Naive thymus-derived CD4-positive, alpha-beta T cell (primary cell): ENCODE measurements at regions not wholly inside any gene's neighbourhood (a gene's known extent, or its start where the extent isn't known, plus 50 kb on each side); places are given as distances from the start of the nearest gene placed in this dataset.

ENCODE experiments used
- ATAC-seq: fragments of 150-1000 bp; cut with Tn5 transposase; 2 replicates; pipeline ENCODE4 v1.10.0; 2021; ENCODE audit warnings: mild to moderate bottlenecking, moderate library complexity
- CTCF ChIA-PET: fragments of 350-600 bp; sonication (Branson Sonifier 250); formaldehyde crosslinking; loops from one replicate; lab custom pipeline; 2021; ENCODE audit warnings: antibody characterized with exemption; lab: Charles Lee
- POLR2A ChIA-PET: fragments of 350-600 bp; sonication (Branson Sonifier 250); formaldehyde crosslinking; loops from one replicate; lab custom pipeline; 2021; ENCODE audit warnings: antibody characterized with exemption, inconsistent platforms; lab: Charles Lee
- DNase-seq, 9 donors: peaks; one replicate each; pipeline versions ENCODE4 v3.0.0 to v3.0.0-alpha.2; 2020 to 2022; ENCODE audit warnings: mixed read lengths in 1 of 9
- H3K27ac ChIP-seq: one replicate; pipeline ENCODE4 v1.7.0; 2013; ENCODE audit warnings: mild to moderate bottlenecking, low read depth, low read length, moderate library complexity
- H3K27me3 ChIP-seq, 2 donors: one replicate each; pipeline ENCODE4 v1.7.0; 2013; ENCODE audit warnings: low read length in 2 of 2, mild to moderate bottlenecking in 2 of 2, moderate library complexity in 2 of 2; ENCODE audit not compliant: control insufficient read depth in 2 of 2, insufficient read depth in 2 of 2
- H3K36me3 ChIP-seq, 3 experiments: 1 replicate in 2 of 3; 2 replicates in 1 of 3; pipeline ENCODE4 v1.7.0; 2013; ENCODE audit warnings: low read length in 3 of 3, mild to moderate bottlenecking in 3 of 3, moderate library complexity in 1 of 3; ENCODE audit not compliant: insufficient read depth in 3 of 3, control insufficient read depth in 2 of 3
- H3K4me1 ChIP-seq, 2 donors: one replicate each; pipeline ENCODE4 v1.7.0; 2013; ENCODE audit warnings: low read length in 2 of 2, mild to moderate bottlenecking in 2 of 2, moderate library complexity in 1 of 2; ENCODE audit not compliant: control insufficient read depth in 2 of 2, insufficient read depth in 2 of 2
- H3K4me3 ChIP-seq: 2 replicates; pipeline ENCODE4 v1.7.0; 2013; ENCODE audit warnings: mild to moderate bottlenecking, low read length
- H3K9me3 ChIP-seq, 3 experiments: 1 replicate in 2 of 3; 2 replicates in 1 of 3; pipeline ENCODE4 v1.7.0; 2013; ENCODE audit warnings: low read length in 3 of 3; ENCODE audit not compliant: control insufficient read depth in 2 of 3
- H3K27ac Mint-ChIP-seq, 9 donors: one replicate each; pipeline ENCODE4 v1.8.0; 2020 to 2022; ENCODE audit warnings: mixed read lengths in 9 of 9, mild to moderate bottlenecking in 8 of 9, moderate library complexity in 5 of 9, inconsistent platforms in 2 of 9
- H3K27me3 Mint-ChIP-seq, 5 donors: one replicate each; pipeline ENCODE4 v1.8.0; 2021 to 2022; ENCODE audit warnings: mixed read lengths in 5 of 5, mild to moderate bottlenecking in 1 of 5
- H3K36me3 Mint-ChIP-seq, 5 donors: one replicate each; pipeline ENCODE4 v1.8.0; 2020 to 2022; ENCODE audit warnings: mixed read lengths in 5 of 5, mild to moderate bottlenecking in 3 of 5, inconsistent platforms in 1 of 5
- H3K4me1 Mint-ChIP-seq, 7 donors: one replicate each; pipeline ENCODE4 v1.8.0; 2020 to 2022; ENCODE audit warnings: mixed read lengths in 7 of 7, mild to moderate bottlenecking in 3 of 7, inconsistent platforms in 1 of 7
- H3K4me3 Mint-ChIP-seq, 10 donors: one replicate each; pipeline ENCODE4 v1.8.0; 2020 to 2022; ENCODE audit warnings: mild to moderate bottlenecking in 10 of 10, mixed read lengths in 10 of 10, moderate library complexity in 6 of 10, inconsistent platforms in 2 of 10
- H3K9me3 Mint-ChIP-seq, 11 donors: one replicate each; pipeline ENCODE4 v1.8.0; 2020 to 2022; ENCODE audit warnings: mixed read lengths in 11 of 11, mild to moderate bottlenecking in 4 of 11, inconsistent platforms in 1 of 11, moderate library complexity in 1 of 11
- intact Hi-C, 2 donors: fragments of 100-400 bp; cut with micrococcal nuclease; formaldehyde crosslinking; loops; one replicate each; pipeline ENCODE4 v1.15.1; 2023

DNA sequence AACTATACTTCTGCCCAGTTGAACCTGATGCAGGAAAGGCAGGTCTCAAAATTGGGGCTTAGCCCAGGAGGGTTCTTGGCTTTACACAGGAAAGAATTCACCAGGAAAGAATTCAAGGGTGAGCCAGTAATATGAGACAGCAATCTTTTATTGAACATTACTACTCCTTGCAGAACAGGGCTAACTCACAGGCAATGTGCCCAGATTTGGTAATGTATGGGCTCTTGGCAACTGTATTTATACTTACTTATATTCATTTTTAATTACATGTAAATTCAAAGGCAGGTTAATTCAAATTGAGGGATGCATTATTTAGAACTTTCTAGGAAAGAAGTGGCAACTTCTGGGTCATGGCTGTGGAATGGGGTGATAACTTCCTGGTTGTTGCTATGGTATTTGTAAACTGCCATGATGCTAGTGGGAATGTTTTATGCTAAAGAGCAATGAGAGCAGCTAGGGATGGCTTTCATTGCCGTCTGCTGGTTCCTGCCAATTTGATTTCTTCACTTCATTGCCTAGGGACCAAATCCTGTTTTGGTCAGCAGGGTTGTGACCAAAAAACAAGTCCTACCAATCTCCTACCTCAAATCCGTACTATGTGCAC lies 107.5 kb downstream of the CHRM3 start:
- Mint-ChIP-seq H3K27ac (no peak overlapping the region), H3K4me3 (no peak overlapping the region), H3K36me3 (no peaks in the 10 kb centered on the region), H3K4me1 (no peaks in the 10 kb centered on the region), H3K9me3 (peaks cover 0 to 16% (median 2%) of the 10 kb centered on the region in 11 donors), H3K27me3 (no peaks in the 10 kb centered on the region)
- ATAC-seq (no peak), DNase-seq (no peak)
- ChIA-PET CTCF (no interaction called here), POLR2A (no interaction called here)
- intact Hi-C loops = no loop called here
- Histone ChIP-seq H3K27me3 (no peaks in the 10 kb centered on the region), H3K27ac (no peak overlapping the region), H3K4me3 (no peak overlapping the region), H3K36me3 (no peaks in the 10 kb centered on the region), H3K4me1 (no peaks in the 10 kb centered on the region), H3K9me3 (no peaks in the 10 kb centered on the region)

DNA sequence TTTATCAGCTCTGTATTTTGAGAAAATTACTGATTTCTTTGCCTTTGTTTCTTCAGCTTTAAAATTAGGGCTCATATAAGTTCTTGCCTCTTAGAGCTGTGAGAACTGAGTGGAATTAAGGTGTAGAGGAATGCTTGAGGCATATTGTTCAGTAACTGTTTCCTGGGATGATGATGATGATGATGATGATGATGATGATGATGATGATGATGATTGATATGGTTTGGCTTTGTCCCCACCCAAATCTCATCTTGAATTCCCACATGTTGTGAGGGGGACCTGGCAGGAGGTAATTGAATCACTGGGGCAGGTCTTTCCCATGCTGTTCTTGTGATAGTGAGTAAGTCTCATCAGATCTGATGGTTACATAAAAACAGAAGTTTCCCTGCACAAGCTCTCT lies 118.7 kb downstream of the CHRM3 start:
- no peak overlapping the region for H3K4me3 Mint-ChIP-seq
- H3K4me1 Mint-ChIP-seq = peaks cover 4 to 26% (median 16%) of the 10 kb centered on the region in 7 donors
- Histone ChIP-seq H3K4me3 (no peak overlapping the region), H3K4me1 (peaks cover 0 to 4% of the 10 kb centered on the region in 2 donors), H3K36me3 (no peaks in the 10 kb centered on the region), H3K27ac (no peak overlapping the region), H3K9me3 (peaks cover 0 to 8% (median 0%) of the 10 kb centered on the region in 3 experiments), H3K27me3 (no peaks in the 10 kb centered on the region)
- ChIA-PET CTCF (no interaction called here), POLR2A (no interaction called here)
- peaks cover 14 to 43% (median 20%) of the 10 kb centered on the region in 11 donors for H3K9me3 Mint-ChIP-seq
- DNase-seq (no peak), ATAC-seq (no peak)
- H3K27me3 Mint-ChIP-seq = no peaks in the 10 kb centered on the region
- peaks cover 0 to 23% (median 10%) of the 10 kb centered on the region in 5 donors for H3K36me3 Mint-ChIP-seq
- H3K27ac Mint-ChIP-seq = peak overlapping the region in 2 of 9 donors; percentile 17 to 46
- intact Hi-C loops = no loop called here

DNA sequence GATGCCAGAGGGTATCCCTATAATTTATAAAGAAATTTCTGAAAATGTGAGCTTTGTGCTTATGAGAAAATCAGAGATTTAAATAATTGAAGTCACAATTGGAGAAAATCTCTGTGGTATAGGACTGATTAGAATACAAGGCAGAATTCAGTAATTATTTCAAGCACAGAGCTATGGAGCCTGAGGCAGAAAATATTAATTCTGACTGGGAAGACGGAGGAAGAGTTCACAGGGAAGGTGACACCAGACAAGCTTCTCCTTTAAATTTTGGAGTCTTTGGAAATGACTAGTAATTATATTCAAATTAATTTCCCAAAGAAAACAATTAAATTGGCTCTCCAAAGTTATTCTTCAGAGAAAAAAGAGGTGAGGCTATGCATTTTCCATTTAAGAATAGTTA lies 121.5 kb downstream of the CHRM3 start:
- ATAC-seq = no peak
- Histone ChIP-seq H3K27me3 (no peaks in the 10 kb centered on the region), H3K4me1 (no peaks in the 10 kb centered on the region), H3K36me3 (no peaks in the 10 kb centered on the region), H3K9me3 (peaks cover 0 to 8% (median 0%) of the 10 kb centered on the region in 3 experiments), H3K27ac (no peak overlapping the region), H3K4me3 (no peak overlapping the region)
- POLR2A ChIA-PET = no interaction called here
- H3K36me3 Mint-ChIP-seq = peaks cover 0 to 23% (median 10%) of the 10 kb centered on the region in 5 donors
- intact Hi-C loops = no loop called here
- no peak overlapping the region for H3K27ac Mint-ChIP-seq
- H3K4me1 Mint-ChIP-seq = peaks cover 0 to 5% (median 3%) of the 10 kb centered on the region in 7 donors
- H3K9me3 Mint-ChIP-seq = peaks cover 14 to 43% (median 21%) of the 10 kb centered on the region in 11 donors
- no peak for DNase-seq
- H3K4me3 Mint-ChIP-seq = no peak overlapping the region
- no peaks in the 10 kb centered on the region for H3K27me3 Mint-ChIP-seq
- CTCF ChIA-PET = no interaction called here

DNA sequence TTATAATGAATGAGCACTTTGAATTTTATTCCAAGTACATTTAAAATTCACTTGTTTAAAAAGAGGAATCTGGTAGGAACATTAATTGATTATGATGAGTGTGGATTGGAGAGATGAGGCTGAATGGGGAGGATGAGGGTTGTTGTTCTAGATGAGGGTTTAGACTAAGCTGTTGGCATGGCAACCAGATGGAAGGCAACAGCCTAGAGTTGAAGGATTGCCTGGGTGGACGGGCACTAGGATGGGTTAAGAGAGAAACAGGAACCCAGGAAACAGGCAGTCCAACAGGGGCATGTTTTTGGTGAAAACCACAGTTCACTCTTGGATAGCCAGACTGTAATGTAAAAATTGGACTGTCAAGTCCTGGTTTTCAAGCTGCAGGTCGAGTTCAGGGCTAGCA lies 125.5 kb downstream of the CHRM3 start:
- intact Hi-C loops = no loop called here
- H3K27ac Mint-ChIP-seq = no peak overlapping the region
- ChIA-PET CTCF (interaction anchor here (1.0 kb wide), 1 partner anchor 386 kb away, joined by 3 read pairs; no protein-coding TSS in a partner anchor), POLR2A (no interaction called here)
- DNase-seq = no peak
- no peaks in the 10 kb centered on the region for H3K27me3 Mint-ChIP-seq
- H3K4me1 Mint-ChIP-seq = no peaks in the 10 kb centered on the region
- Histone ChIP-seq H3K9me3 (no peaks in the 10 kb centered on the region), H3K36me3 (no peaks in the 10 kb centered on the region), H3K4me3 (no peak overlapping the region), H3K4me1 (no peaks in the 10 kb centered on the region), H3K27me3 (no peaks in the 10 kb centered on the region), H3K27ac (no peak overlapping the region)
- ATAC-seq = no peak
- peaks cover 0 to 9% (median 3%) of the 10 kb centered on the region in 5 donors for H3K36me3 Mint-ChIP-seq
- H3K9me3 Mint-ChIP-seq = peaks cover 4 to 16% (median 9%) of the 10 kb centered on the region in 11 donors
- H3K4me3 Mint-ChIP-seq = no peak overlapping the region

DNA sequence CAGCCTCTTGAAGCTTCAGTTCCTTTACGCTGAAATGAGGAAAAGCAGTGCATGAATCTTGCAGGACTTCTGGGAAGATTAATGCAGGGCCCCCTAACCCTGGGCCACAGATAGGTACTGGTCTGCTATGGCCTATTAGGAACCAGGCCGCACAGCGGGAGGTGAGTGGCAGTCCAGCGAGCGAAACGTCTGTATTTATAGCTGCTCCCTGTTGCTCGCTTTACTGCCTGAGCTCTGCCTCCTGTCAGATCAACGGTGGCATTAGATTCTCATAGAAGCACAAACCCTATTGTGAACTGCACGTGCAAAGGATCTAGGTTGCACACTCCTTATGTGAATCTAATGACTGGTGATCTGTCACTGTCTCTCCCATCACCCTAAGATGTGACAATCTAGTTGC lies 130.2 kb downstream of the CHRM3 start:
- ChIA-PET POLR2A (no interaction called here), CTCF (no interaction called here)
- no peaks in the 10 kb centered on the region for H3K36me3 ChIP-seq
- Mint-ChIP-seq H3K9me3 (peaks cover 0 to 2% (median 0%) of the 10 kb centered on the region in 11 donors), H3K4me1 (no peaks in the 10 kb centered on the region), H3K27ac (no peak overlapping the region), H3K36me3 (peaks cover 0 to 3% (median 0%) of the 10 kb centered on the region in 5 donors), H3K27me3 (no peaks in the 10 kb centered on the region), H3K4me3 (no peak overlapping the region)
- H3K9me3 ChIP-seq = no peaks in the 10 kb centered on the region
- H3K27me3 ChIP-seq = no peaks in the 10 kb centered on the region
- H3K4me3 ChIP-seq = no peak overlapping the region
- DNase-seq (no peak), ATAC-seq (no peak)
- intact Hi-C loops = no loop called here
- H3K27ac ChIP-seq = no peak overlapping the region
- no peaks in the 10 kb centered on the region for H3K4me1 ChIP-seq

DNA sequence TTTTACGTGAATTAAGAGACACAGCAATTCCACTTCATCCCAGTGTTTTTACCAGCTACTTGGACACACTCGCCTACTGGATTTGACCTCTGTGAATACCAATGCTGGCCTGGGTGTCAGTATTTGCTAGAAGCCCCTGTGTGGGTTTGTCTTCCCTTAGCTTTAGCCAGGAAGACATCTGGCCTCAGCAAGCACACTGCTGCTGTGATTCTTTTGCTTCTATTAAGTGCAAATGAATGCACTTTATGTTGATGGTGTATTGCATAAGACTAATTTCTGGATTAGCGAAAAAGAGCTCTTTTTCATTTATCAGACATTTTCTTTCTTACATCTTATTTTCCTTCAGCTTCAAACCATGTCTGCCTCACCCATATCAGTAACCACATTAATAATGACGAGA lies 140.0 kb downstream of the CHRM3 start:
- CTCF ChIA-PET = interaction anchor here (1.0 kb wide), 1 partner anchor 11 kb away, joined by 3 read pairs; no protein-coding TSS in a partner anchor
- POLR2A ChIA-PET = no interaction called here
- peaks cover 0 to 3% (median 0%) of the 10 kb centered on the region in 11 donors for H3K9me3 Mint-ChIP-seq

DNA sequence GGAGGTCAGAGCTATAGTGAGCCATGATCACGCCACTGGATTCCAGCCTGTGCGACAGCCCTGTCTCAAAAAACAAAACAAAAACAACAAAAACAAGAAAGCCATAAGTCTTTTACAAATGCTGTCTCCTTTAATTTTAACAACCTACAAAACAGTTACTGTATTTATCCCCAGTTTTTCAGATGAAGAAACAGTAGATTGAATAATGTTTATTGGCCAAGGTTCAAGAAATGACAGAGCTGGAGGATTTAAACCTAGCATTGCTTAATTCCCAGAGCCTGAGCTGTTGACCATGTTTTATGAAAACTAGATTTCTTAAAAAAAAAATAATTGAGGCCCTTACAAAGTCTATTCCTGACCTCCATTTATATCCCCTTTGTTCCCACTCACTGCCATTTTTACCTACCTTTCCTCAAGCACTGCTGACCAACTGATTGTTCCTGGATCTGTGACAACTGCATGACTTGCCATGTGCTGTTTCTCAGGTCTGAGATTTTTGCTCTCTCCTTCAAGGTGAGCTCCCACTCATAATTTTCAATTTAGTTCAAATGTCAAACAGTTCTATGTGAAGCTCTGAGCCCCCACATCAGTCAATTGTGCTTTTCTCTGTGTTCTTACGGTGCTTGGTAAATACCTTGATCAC lies 140.8 kb downstream of the CHRM3 start:
- H3K27ac ChIP-seq = no peak overlapping the region
- ChIA-PET POLR2A (no interaction called here), CTCF (no interaction called here)
- no peak for ATAC-seq
- Mint-ChIP-seq H3K4me3 (no peak overlapping the region), H3K27ac (no peak overlapping the region), H3K27me3 (no peaks in the 10 kb centered on the region), H3K9me3 (no peaks in the 10 kb centered on the region), H3K4me1 (no peaks in the 10 kb centered on the region), H3K36me3 (no peaks in the 10 kb centered on the region)
- intact Hi-C loops = no loop called here
- no peak overlapping the region for H3K4me3 ChIP-seq
- H3K4me1 ChIP-seq = no peaks in the 10 kb centered on the region
- DNase-seq = no peak
- H3K36me3 ChIP-seq = no peaks in the 10 kb centered on the region
- no peaks in the 10 kb centered on the region for H3K27me3 ChIP-seq
- no peaks in the 10 kb centered on the region for H3K9me3 ChIP-seq

More for the DNA sequence above, 140.0 kb downstream of the CHRM3 start:
- Histone ChIP-seq H3K27me3 (no peaks in the 10 kb centered on the region), H3K4me3 (no peak overlapping the region), H3K27ac (no peak overlapping the region), H3K4me1 (no peaks in the 10 kb centered on the region), H3K9me3 (no peaks in the 10 kb centered on the region), H3K36me3 (no peaks in the 10 kb centered on the region)
- Mint-ChIP-seq H3K4me1 (no peaks in the 10 kb centered on the region), H3K4me3 (no peak overlapping the region), H3K27me3 (no peaks in the 10 kb centered on the region), H3K27ac (no peak overlapping the region), H3K36me3 (no peaks in the 10 kb centered on the region)
- DNase-seq = no peak
- no peak for ATAC-seq
- intact Hi-C loops = no loop called here
